A549 (cell line): ENCODE measurements at regions not wholly inside any gene's neighbourhood (a gene's known extent, or its start where the extent isn't known, plus 50 kb on each side); places are given as distances from the start of the nearest gene placed in this dataset.

Experiments used
- ATAC-seq, 2 experiments: fragments of 200-7000 bp in 1 of 2; fragments of >200 bp in 1 of 2; cut with Nextera tagmentation in 1 of 2; cut with Tn5 transposase in 1 of 2; 3 replicates each; pipeline versions ENCODE4 v1.8.0 to v1.9.1; 2018 to 2020; ENCODE audit warnings: mild to moderate bottlenecking in 1 of 2, moderate library complexity in 1 of 2
- CTCF ChIA-PET: fragments of 300-600 bp; sonication (Branson Sonifier 250); formaldehyde crosslinking; extraction: SDS; loops from one replicate; lab custom pipeline; 2021; ENCODE audit warnings: antibody characterized with exemption, inconsistent platforms; lab: Yijun Ruan, JAX
- POLR2A ChIA-PET: fragments of 350-600 bp; formaldehyde crosslinking; extraction: SDS; loops from one replicate; lab custom pipeline; 2021; ENCODE audit warnings: antibody characterized with exemption, inconsistent platforms; lab: Yijun Ruan, JAX
- DNase-seq, 2 experiments: peaks; one replicate each; pipeline versions ENCODE4 v3.0.0 to v3.0.0-alpha.2; 2011 to 2016; ENCODE audit warnings: low read depth in 1 of 2, low spot score in 1 of 2
- FAIRE-seq: peaks from 2 replicates; lab custom pipeline; 2011; peaks lifted over from hg19 to GRCh38; lab: Jason Lieb, UNC
- H3K27ac ChIP-seq, 2 experiments: fragments of >200 bp; sonication (Bioruptor Twin); formaldehyde crosslinking; 3 replicates each; pipeline ENCODE4 v1.5.1; 2016 to 2017
- H3K4me1 ChIP-seq: fragments of >200 bp; sonication (Bioruptor Twin); formaldehyde crosslinking; 3 replicates; pipeline ENCODE4 v1.6.1; 2016
- H3K4me2 ChIP-seq: fragments of >200 bp; sonication (Bioruptor Twin); formaldehyde crosslinking; 3 replicates; pipeline ENCODE4 v1.6.1; 2016
- H3K4me3 ChIP-seq: fragments of >200 bp; sonication (Bioruptor Twin); formaldehyde crosslinking; 3 replicates; pipeline ENCODE4 v1.5.1; 2016
- H3K9me3 ChIP-seq: fragments of >200 bp; sonication (Bioruptor Twin); formaldehyde crosslinking; 3 replicates; pipeline ENCODE4 v1.6.1; 2016
- CBX2 ChIP-seq: fragments of 200-600 bp; sonication (generic); IDR thresholded peaks from 2 replicates; pipeline ENCODE4 v1.6.1; 2016; ENCODE audit warnings: low read depth, mild to moderate bottlenecking, borderline replicate concordance
- CBX8 ChIP-seq: fragments of 200-600 bp; sonication (generic); IDR thresholded peaks from 2 replicates; pipeline ENCODE4 v1.6.1; 2016
- CHD2 ChIP-seq: fragments of 150-350 bp; IDR thresholded peaks from 2 replicates; pipeline ENCODE4 v1.6.1; 2014; ENCODE audit warnings: low read length; ENCODE audit not compliant: partially characterized antibody
- EHMT2 ChIP-seq: fragments of 200-600 bp; sonication (generic); IDR thresholded peaks from 2 replicates; pipeline ENCODE4 v1.6.1; 2016; ENCODE audit warnings: antibody characterized with exemption, low read depth, mild to moderate bottlenecking, moderate library complexity
- FOSB ChIP-seq: fragments of 250-450 bp; sonication (Bioruptor Pico); IDR thresholded peaks from 2 replicates; pipeline ENCODE4 v1.5.0; 2020; ENCODE audit warnings: mild to moderate bottlenecking, moderate library complexity
- FOXS1 ChIP-seq: fragments of 250-450 bp; sonication (Bioruptor Pico); IDR thresholded peaks from 2 replicates; pipeline ENCODE4 v1.5.0; 2020; ENCODE audit warnings: mild to moderate bottlenecking, moderate library complexity
- HDAC2 ChIP-seq: fragments of 200-600 bp; sonication (generic); IDR thresholded peaks from 2 replicates; pipeline ENCODE4 v1.6.1; 2016
- HEYL ChIP-seq: fragments of 250-450 bp; sonication (Bioruptor Pico); IDR thresholded peaks from 2 replicates; pipeline ENCODE4 v1.8.0; 2021; ENCODE audit warnings: mild to moderate bottlenecking, moderate library complexity
- JUNB ChIP-seq: fragments of >200 bp; sonication (Bioruptor Twin); formaldehyde crosslinking; IDR thresholded peaks from 2 replicates; pipeline ENCODE4 v1.6.1; 2016
- KDM1A ChIP-seq: fragments of 200-600 bp; sonication (generic); IDR thresholded peaks from 2 replicates; pipeline ENCODE4 v1.6.1; 2016; ENCODE audit warnings: low read depth, mild to moderate bottlenecking
- MAFK ChIP-seq: fragments of 450-650 bp; IDR thresholded peaks from 2 replicates; pipeline ENCODE4 v1.6.1; 2014; ENCODE audit not compliant: partially characterized antibody
- MYC ChIP-seq: IDR thresholded peaks from 2 replicates; pipeline ENCODE4 v1.6.1; 2012; ENCODE audit warnings: mild to moderate bottlenecking, inconsistent platforms, low read length, improper control_type of control experiment, borderline replicate concordance
- NR3C1 ChIP-seq: fragments of >200 bp; sonication (Bioruptor Twin); formaldehyde crosslinking; IDR thresholded peaks from 3 replicates; pipeline ENCODE4 v1.6.1; 2017
- PHF8 ChIP-seq: fragments of 200-600 bp; sonication (generic); IDR thresholded peaks from 2 replicates; pipeline ENCODE4 v1.6.1; 2016; ENCODE audit warnings: low read depth, mild to moderate bottlenecking, antibody characterized with exemption, moderate library complexity, borderline replicate concordance
- POLR2AphosphoS2 ChIP-seq: conservative IDR thresholded peaks from 2 replicates; pipeline ENCODE4 v1.6.1; 2012; ENCODE audit warnings: low read length, improper control_type of control experiment, inconsistent platforms
- RAD21 ChIP-seq, 2 experiments: fragments of >200 bp in 1 of 2; sonication (Bioruptor Twin) in 1 of 2; formaldehyde crosslinking in 1 of 2; IDR thresholded peaks in 1 of 2; conservative IDR thresholded peaks in 1 of 2; 2 replicates in 1 of 2; 3 replicates in 1 of 2; pipeline ENCODE4 v1.6.1; 2012 to 2018; ENCODE audit warnings: inconsistent platforms in 1 of 2
- RARB ChIP-seq: fragments of 250-450 bp; sonication (Bioruptor Pico); IDR thresholded peaks from 2 replicates; pipeline ENCODE4 v1.8.0; 2021; ENCODE audit warnings: mild to moderate bottlenecking, moderate library complexity
- RCOR1 ChIP-seq: fragments of 150-350 bp; IDR thresholded peaks from 2 replicates; pipeline ENCODE4 v1.6.1; 2014; ENCODE audit warnings: antibody characterized with exemption, low read length, low read depth
- RNF2 ChIP-seq: fragments of 200-600 bp; sonication (generic); IDR thresholded peaks from 2 replicates; pipeline ENCODE4 v1.6.1; 2016; ENCODE audit warnings: low read depth, mild to moderate bottlenecking, antibody characterized with exemption, moderate library complexity, borderline replicate concordance
- SMC3 ChIP-seq: fragments of >200 bp; sonication (Bioruptor Twin); formaldehyde crosslinking; IDR thresholded peaks from 3 replicates; pipeline ENCODE4 v1.6.1; 2018; ENCODE audit warnings: inconsistent platforms
- SREBF2 ChIP-seq: fragments of 450-650 bp; IDR thresholded peaks from 2 replicates; pipeline ENCODE4 v1.6.1; 2014; ENCODE audit warnings: mild to moderate bottlenecking, moderate library complexity
- ZC3H11A ChIP-seq: fragments of 450-650 bp; IDR thresholded peaks from 2 replicates; pipeline ENCODE4 v1.6.1; 2014; ENCODE audit warnings: antibody characterized with exemption, mild to moderate bottlenecking
- WGBS: methylation state at CpG from one replicate; pipeline ENCODE4 v1.1.6; 2017; ENCODE audit errors: missing lambda C conversion rate; 5-methylcytosine and 5-hydroxymethylcytosine counted together
- TF ChIP-seq, protein P1 (sequence below): IDR thresholded peaks from 2 replicates; pipeline ENCODE4 v1.6.1; 2012
- TF ChIP-seq, protein P2 (sequence below): fragments of 200-600 bp; sonication (generic); IDR thresholded peaks from 2 replicates; pipeline ENCODE4 v1.6.1; 2016; ENCODE audit warnings: antibody characterized with exemption, mild to moderate bottlenecking, moderate library complexity
- TF ChIP-seq, protein P3 (sequence below): fragments of >200 bp; sonication (Bioruptor Twin); formaldehyde crosslinking; IDR thresholded peaks from 3 replicates; pipeline ENCODE4 v1.6.1; 2016
- TF ChIP-seq, protein P4 (sequence below): fragments of >200 bp; sonication (Bioruptor Twin); formaldehyde crosslinking; IDR thresholded peaks from 2 replicates; pipeline ENCODE4 v1.6.1; 2016
- TF ChIP-seq, protein P5 (sequence below): fragments of 250-450 bp; sonication (Bioruptor Pico); IDR thresholded peaks from 2 replicates; pipeline ENCODE4 v1.5.0; 2020; ENCODE audit warnings: low read depth, mild to moderate bottlenecking, moderate library complexity

DNA sequence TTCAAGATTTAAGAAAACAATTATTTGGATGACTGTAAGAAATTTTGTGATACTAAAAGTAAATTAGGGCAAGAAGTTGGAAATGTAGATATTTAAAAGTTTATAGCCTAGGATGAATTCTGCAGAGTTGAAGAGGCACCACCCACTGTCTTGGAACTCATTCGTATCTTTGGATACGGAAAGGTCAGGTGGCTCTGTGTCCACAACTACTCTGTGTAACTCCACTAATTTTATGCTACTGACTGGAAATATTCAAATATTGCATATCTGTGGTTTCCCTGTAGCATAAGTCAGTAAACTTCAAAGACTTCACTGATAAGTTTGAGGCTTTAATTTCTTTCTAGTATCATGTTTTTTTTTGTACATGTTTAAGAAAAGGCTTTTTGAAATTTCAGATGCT, 156.9 kb upstream of the RPRM start:
- 79% methylated on average over 2 of the region's 2 CpGs for WGBS
- H3K4me2 ChIP-seq: no peak overlapping the region
- H3K4me1 ChIP-seq: no peaks in the 10 kb centered on the region
- H3K9me3 ChIP-seq: no peaks in the 10 kb centered on the region
- FAIRE-seq: no peak
- no peak overlapping the region for H3K4me3 ChIP-seq
- ChIA-PET CTCF (no interaction called here), POLR2A (no interaction called here)
- ATAC-seq: no peak
- H3K27ac ChIP-seq: no peak overlapping the region
- no peak for DNase-seq
- TF ChIP-seq SMC3 (no peak), RCOR1 (no peak), ZC3H11A (no peak), SREBF2 (no peak), HDAC2 (no peak), KDM1A (no peak), HEYL (no peak)
- TF ChIP-seq, protein P1, sequence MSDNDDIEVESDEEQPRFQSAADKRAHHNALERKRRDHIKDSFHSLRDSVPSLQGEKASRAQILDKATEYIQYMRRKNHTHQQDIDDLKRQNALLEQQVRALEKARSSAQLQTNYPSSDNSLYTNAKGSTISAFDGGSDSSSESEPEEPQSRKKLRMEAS: no peak
- TF ChIP-seq, protein P2, sequence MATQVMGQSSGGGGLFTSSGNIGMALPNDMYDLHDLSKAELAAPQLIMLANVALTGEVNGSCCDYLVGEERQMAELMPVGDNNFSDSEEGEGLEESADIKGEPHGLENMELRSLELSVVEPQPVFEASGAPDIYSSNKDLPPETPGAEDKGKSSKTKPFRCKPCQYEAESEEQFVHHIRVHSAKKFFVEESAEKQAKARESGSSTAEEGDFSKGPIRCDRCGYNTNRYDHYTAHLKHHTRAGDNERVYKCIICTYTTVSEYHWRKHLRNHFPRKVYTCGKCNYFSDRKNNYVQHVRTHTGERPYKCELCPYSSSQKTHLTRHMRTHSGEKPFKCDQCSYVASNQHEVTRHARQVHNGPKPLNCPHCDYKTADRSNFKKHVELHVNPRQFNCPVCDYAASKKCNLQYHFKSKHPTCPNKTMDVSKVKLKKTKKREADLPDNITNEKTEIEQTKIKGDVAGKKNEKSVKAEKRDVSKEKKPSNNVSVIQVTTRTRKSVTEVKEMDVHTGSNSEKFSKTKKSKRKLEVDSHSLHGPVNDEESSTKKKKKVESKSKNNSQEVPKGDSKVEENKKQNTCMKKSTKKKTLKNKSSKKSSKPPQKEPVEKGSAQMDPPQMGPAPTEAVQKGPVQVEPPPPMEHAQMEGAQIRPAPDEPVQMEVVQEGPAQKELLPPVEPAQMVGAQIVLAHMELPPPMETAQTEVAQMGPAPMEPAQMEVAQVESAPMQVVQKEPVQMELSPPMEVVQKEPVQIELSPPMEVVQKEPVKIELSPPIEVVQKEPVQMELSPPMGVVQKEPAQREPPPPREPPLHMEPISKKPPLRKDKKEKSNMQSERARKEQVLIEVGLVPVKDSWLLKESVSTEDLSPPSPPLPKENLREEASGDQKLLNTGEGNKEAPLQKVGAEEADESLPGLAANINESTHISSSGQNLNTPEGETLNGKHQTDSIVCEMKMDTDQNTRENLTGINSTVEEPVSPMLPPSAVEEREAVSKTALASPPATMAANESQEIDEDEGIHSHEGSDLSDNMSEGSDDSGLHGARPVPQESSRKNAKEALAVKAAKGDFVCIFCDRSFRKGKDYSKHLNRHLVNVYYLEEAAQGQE: no peak
- TF ChIP-seq, protein P3, sequence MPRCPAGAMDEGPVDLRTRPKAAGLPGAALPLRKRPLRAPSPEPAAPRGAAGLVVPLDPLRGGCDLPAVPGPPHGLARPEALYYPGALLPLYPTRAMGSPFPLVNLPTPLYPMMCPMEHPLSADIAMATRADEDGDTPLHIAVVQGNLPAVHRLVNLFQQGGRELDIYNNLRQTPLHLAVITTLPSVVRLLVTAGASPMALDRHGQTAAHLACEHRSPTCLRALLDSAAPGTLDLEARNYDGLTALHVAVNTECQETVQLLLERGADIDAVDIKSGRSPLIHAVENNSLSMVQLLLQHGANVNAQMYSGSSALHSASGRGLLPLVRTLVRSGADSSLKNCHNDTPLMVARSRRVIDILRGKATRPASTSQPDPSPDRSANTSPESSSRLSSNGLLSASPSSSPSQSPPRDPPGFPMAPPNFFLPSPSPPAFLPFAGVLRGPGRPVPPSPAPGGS: no peak
- TF ChIP-seq, all 56 proteins: peak for 0

DNA sequence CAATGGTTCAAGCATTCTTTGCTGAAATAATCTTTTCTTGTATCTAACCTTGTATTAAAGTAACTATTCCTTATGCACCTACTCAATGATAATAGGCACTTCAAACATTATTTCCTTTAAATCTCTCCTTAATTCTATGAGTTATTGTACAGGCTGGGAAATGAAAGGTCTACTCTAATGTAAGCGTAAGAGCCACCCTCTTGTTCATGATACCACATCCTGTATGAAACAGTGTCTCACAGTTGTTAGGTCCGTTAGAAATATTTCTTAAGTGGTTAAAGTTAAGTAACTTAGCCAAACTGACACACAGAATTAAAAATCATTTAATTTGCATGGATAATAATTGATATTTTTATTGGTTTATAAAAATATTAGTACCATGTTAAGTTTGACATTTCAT, 162.5 kb upstream of the RPRM start:
- Histone ChIP-seq H3K9me3 (no peaks in the 10 kb centered on the region), H3K4me2 (no peak overlapping the region), H3K4me1 (no peaks in the 10 kb centered on the region), H3K27ac (no peak overlapping the region), H3K4me3 (no peak overlapping the region)
- ATAC-seq (no peak), FAIRE-seq (no peak), DNase-seq (no peak)
- 51% methylated on average over 2 of the region's 2 CpGs for WGBS
- no peak for TF ChIP-seq FOSB (CRISPR knock-in tag)
- no peak for TF ChIP-seq MYC
- TF ChIP-seq CBX2: no peak
- no peak for TF ChIP-seq RNF2
- no peak for TF ChIP-seq PHF8
- TF ChIP-seq JUNB: no peak
- TF ChIP-seq, protein P4, sequence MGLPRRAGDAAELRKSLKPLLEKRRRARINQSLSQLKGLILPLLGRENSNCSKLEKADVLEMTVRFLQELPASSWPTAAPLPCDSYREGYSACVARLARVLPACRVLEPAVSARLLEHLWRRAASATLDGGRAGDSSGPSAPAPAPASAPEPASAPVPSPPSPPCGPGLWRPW: no peak
- TF ChIP-seq, protein P5, sequence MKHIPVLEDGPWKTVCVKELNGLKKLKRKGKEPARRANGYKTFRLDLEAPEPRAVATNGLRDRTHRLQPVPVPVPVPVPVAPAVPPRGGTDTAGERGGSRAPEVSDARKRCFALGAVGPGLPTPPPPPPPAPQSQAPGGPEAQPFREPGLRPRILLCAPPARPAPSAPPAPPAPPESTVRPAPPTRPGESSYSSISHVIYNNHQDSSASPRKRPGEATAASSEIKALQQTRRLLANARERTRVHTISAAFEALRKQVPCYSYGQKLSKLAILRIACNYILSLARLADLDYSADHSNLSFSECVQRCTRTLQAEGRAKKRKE (CRISPR knock-in tag): no peak
- TF ChIP-seq MAFK: no peak
- no peak for TF ChIP-seq FOXS1 (CRISPR knock-in tag)
- CTCF ChIA-PET: no interaction called here
- POLR2A ChIA-PET: no interaction called here

DNA sequence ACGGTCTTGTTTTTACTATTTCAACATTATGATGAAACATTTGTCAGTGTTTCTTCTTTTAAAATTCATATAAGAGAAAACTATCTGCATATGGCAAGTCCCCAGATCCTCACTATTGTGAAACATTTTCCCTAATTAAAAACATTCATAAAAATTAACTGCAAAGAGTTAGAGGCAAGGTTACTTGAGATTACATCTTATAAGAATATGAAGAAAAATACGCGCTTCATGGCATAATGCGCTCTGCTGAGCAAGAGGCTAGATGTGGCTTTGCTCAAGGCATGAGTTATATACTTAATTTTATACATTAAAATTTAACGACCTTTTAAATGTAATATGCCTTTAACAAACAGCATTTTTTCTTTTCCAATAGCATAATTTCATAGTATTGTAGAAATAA, 166.4 kb upstream of the RPRM start:
- CTCF ChIA-PET: no interaction called here
- POLR2A ChIA-PET: no interaction called here
- FAIRE-seq (no peak), ATAC-seq (no peak), DNase-seq (no peak)
- H3K9me3 ChIP-seq: no peaks in the 10 kb centered on the region
- no peaks in the 10 kb centered on the region for H3K4me1 ChIP-seq
- no peak overlapping the region for H3K4me3 ChIP-seq
- H3K27ac ChIP-seq: no peak overlapping the region
- TF ChIP-seq EHMT2: no peak
- no peak for TF ChIP-seq RAD21 (conservative IDR thresholded peaks at IDR 0.05 in 1 of 2, IDR thresholded peaks at IDR 0.05 in 1 of 2)
- no peak for TF ChIP-seq RNF2
- no peak for TF ChIP-seq CBX8
- no peak for TF ChIP-seq CHD2
- no peak for TF ChIP-seq NR3C1
- TF ChIP-seq, protein P1: no peak
- TF ChIP-seq ZC3H11A: no peak
- TF ChIP-seq RARB: no peak
- TF ChIP-seq RCOR1: no peak
- TF ChIP-seq, protein P3: no peak
- no peak for TF ChIP-seq POLR2AphosphoS2
- WGBS: 57% methylated on average over 5 of the region's 5 CpGs
- H3K4me2 ChIP-seq: no peak overlapping the region
